ENCODE measurements at regions not wholly inside any gene's neighbourhood (a gene's known extent, or its start where the extent isn't known, plus 50 kb on each side); places are given as distances from the start of the nearest gene placed in this dataset.

DNA sequence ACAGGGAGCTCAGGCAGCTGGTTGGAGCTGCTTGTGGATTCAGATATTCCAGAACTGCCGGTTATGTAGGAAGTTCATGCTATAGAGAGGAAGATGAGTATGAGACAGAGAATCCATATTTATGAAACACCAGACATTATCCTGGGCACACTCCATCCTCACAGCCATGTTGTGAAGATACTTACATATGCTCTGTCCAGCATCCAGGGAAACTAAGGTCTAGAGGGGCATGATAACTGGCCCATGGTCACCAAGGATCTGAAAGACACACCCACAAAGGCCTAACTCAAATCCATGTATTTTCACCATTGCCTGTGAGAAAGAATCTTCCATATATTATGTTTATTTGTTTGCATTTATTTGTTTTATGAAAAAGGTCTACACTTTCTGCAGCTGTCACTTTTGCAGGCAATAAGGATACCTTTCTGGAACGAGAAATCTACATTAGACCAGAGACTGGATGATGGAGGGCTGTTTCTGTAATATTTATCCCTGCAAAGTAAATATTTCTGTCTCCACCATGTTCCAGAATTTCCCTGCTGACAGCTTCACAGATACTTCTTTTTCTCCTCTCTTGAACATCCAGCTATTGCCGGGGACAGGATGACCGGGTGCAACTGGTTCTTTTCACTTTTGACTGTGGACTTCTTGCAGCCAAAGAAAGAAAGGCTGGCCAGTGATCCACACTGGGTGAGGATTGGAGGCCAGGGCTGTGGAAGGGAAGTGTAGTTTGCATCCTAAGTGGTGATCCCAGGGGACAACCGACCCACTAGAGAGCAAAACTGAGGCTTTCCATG lies 145.9 kb upstream of the NAV2 start:
- Histone ChIP-seq H3K9me1 (ENCODE audit: insufficient read depth, low read length) (peaks cover 4% of the 10 kb centered on the region; the same call in 1 of the 2 replicates), H2AFZ (replicated peaks; ENCODE audit: low read length, poor library complexity) (no peak overlapping the region), H2BK5ac (ENCODE audit: low read depth, low read length, poor library complexity, severe bottlenecking) (no peak overlapping the region), H3K4me2 (ENCODE audit: low read depth, low read length) (no peak overlapping the region), H4K20me1 (ENCODE audit: insufficient read depth, low read length) (no peaks in the 10 kb centered on the region), H3K14ac (replicated peaks; ENCODE audit: low read depth, low read length) (no peak overlapping the region), H3K36me3 (ENCODE audit: control insufficient read depth, insufficient read depth, low read length) (no peaks in the 10 kb centered on the region), H2AK9ac (replicated peaks; ENCODE audit: low read depth, low read length, poor library complexity) (no peak overlapping the region), H2BK20ac (ENCODE audit: low read depth, low read length) (no peak overlapping the region), H3K23ac (ENCODE audit: low read depth, low read length) (no peak overlapping the region), H3K56ac (ENCODE audit: extremely low read depth, insufficient read depth, low read length) (no peak overlapping the region), H3K4me3 (ENCODE audit: insufficient read depth, low read depth, low read length) (no peak overlapping the region), H3K27me3 (ENCODE audit: control insufficient read depth, insufficient read depth, low read length) (peaks cover 1% of the 10 kb centered on the region), H3K4me1 (ENCODE audit: control insufficient read depth, insufficient read depth, low read length) (no peaks in the 10 kb centered on the region; the same call in 1 of the 2 replicates), H3K9ac (ENCODE audit: low read depth, low read length) (no peak overlapping the region), H3K9me3 (ENCODE audit: control insufficient read depth, insufficient read depth, low read length) (no peaks in the 10 kb centered on the region; the same call in 1 of the 2 replicates), H4K91ac (ENCODE audit: insufficient read depth, low read depth, low read length) (no peak overlapping the region), H2AK5ac (ENCODE audit: low read depth, low read length) (no peak overlapping the region), H3K4ac (ENCODE audit: low read depth, low read length) (no peak overlapping the region), H3K18ac (ENCODE audit: low read depth, low read length) (no peak overlapping the region; the same call in 1 of the 2 replicates), H2BK15ac (ENCODE audit: low read depth, low read length) (no peak overlapping the region), H3K27ac (ENCODE audit: insufficient read depth, low read length) (no peak overlapping the region), H3K79me1 (ENCODE audit: low read depth in 1 of 2, low read length in 2 of 2) (no peaks in the 10 kb centered on the region), H4K5ac (ENCODE audit: low read depth, low read length) (no peak overlapping the region), H4K8ac (ENCODE audit: low read depth in 2 of 2, low read length in 2 of 2) (no peak overlapping the region), H2BK120ac (ENCODE audit: low read depth, low read length) (no peak overlapping the region)
- DNase-seq (no peak), ATAC-seq (ENCODE audit: low read depth) (no peak)
- TF ChIP-seq FOS (IDR thresholded peaks at IDR 0.05; ENCODE audit: low read depth, low read length) = no peak
- CTCF ChIA-PET = interaction anchor here (1.0 to 1.3 kb wide), 3 partner anchors 167 to 324 kb away, joined by 3 to 4 read pairs (median 4); no protein-coding TSS in a partner anchor
- in situ Hi-C loops (cut with MboI; ENCODE audit: low sequenced_read_pairs) (loop anchor here (5.0 kb wide), 3 partner anchors 171 to 566 kb away; no protein-coding TSS in a partner anchor), intact Hi-C loops (cut with micrococcal nuclease) (no loop called here), dilution Hi-C loops (cut with HindIII; ENCODE audit: low sequenced_read_pairs, unreplicated experiment) (no loop called here)
- POLR2A ChIA-PET (ENCODE audit: unreplicated experiment) = no interaction called here
- BruUV-seq (replicated peaks) = no TSS peak
- WGBS, 2 experiments (ENCODE audit: extremely low coverage in 2 of 2, insufficient read length in 1 of 2) = no CpG with 5 or more reads among the region's 5 CpGs
